Colonic mucosa (tissue), 4 donors: ENCODE measurements at regions not wholly inside any gene's neighbourhood (a gene's known extent, or its start where the extent isn't known, plus 50 kb on each side); places are given as distances from the start of the nearest gene placed in this dataset.

Experiments used
- DNase-seq: peaks from one replicate; pipeline ENCODE4 v3.0.0-alpha.2; 2020
- H3K27ac ChIP-seq: fragments of 200-600 bp; one replicate; pipeline ENCODE4 v1.8.0; 2021
- H3K27me3 ChIP-seq: fragments of 200-600 bp; one replicate; pipeline ENCODE4 v1.8.0; 2021
- H3K36me3 ChIP-seq: fragments of 200-600 bp; one replicate; pipeline ENCODE4 v1.8.0; 2021
- H3K4me1 ChIP-seq: fragments of 200-600 bp; one replicate; pipeline ENCODE4 v1.8.0; 2021; ENCODE audit warnings: mild to moderate bottlenecking
- H3K4me3 ChIP-seq: fragments of 200-600 bp; one replicate; pipeline ENCODE4 v1.8.0; 2021
- H3K9ac ChIP-seq, 2 donors: one replicate each; pipeline ENCODE4 v1.7.0; 2013; ENCODE audit warnings: control low read depth in 2 of 2, low read depth in 2 of 2, low read length in 2 of 2
- H3K9me3 ChIP-seq: fragments of 200-600 bp; one replicate; pipeline ENCODE4 v1.8.0; 2021
- intact Hi-C: fragments of 100-400 bp; cut with DNase I; formaldehyde crosslinking; loops from one replicate; pipeline ENCODE4 v1.14.1; 2022
- TF ChIP-seq, protein P1 (sequence below): fragments of 200-600 bp; IDR thresholded peaks from one replicate; pipeline ENCODE4 v1.8.0; 2022; ENCODE audit warnings: antibody characterized with exemption, mild to moderate bottlenecking
- donor health status: healthy.
- donor health status: DM: no; HTN: no; CAD: no.
- donor health status: DM: no; HTN: no; CAD: no.

DNA sequence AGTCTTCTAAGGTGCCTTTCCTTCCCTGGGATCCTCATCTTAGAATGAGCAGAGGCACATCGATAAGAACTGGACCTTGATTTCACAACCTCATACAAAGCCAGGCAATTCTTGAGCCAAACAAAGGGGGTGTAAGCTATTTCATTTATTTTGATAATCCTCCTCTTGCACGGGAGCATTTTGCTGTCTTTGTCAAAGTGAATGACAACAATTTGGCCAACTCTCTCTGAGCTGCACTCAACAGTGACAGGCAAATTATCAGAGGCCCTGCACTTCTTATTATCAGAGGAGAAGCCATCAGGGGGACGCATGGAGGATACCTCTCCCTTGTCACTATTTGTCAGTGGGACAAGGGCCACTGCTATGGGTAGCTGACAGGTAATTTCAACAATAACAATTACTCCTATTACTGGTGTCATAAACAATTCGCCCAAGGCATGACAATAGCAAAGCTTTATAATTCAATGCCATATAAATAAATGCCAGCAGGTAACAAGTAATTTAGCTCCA lies 260.4 kb downstream of the MEIS1 start:
- TF ChIP-seq, protein P1, sequence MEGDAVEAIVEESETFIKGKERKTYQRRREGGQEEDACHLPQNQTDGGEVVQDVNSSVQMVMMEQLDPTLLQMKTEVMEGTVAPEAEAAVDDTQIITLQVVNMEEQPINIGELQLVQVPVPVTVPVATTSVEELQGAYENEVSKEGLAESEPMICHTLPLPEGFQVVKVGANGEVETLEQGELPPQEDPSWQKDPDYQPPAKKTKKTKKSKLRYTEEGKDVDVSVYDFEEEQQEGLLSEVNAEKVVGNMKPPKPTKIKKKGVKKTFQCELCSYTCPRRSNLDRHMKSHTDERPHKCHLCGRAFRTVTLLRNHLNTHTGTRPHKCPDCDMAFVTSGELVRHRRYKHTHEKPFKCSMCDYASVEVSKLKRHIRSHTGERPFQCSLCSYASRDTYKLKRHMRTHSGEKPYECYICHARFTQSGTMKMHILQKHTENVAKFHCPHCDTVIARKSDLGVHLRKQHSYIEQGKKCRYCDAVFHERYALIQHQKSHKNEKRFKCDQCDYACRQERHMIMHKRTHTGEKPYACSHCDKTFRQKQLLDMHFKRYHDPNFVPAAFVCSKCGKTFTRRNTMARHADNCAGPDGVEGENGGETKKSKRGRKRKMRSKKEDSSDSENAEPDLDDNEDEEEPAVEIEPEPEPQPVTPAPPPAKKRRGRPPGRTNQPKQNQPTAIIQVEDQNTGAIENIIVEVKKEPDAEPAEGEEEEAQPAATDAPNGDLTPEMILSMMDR: no peak
- no peak overlapping the region for H3K27ac ChIP-seq
- no peaks in the 10 kb centered on the region for H3K36me3 ChIP-seq
- H3K9me3 ChIP-seq: no peaks in the 10 kb centered on the region
- no peak for DNase-seq
- intact Hi-C loops: loop anchor here (10.0 kb wide), 1 partner anchor 260 kb away; the partner anchor contains the start of gene MEIS1
- H3K27me3 ChIP-seq: no peaks in the 10 kb centered on the region
- H3K4me3 ChIP-seq: no peak overlapping the region
- H3K9ac ChIP-seq: no peak overlapping the region
- H3K4me1 ChIP-seq: no peaks in the 10 kb centered on the region

DNA sequence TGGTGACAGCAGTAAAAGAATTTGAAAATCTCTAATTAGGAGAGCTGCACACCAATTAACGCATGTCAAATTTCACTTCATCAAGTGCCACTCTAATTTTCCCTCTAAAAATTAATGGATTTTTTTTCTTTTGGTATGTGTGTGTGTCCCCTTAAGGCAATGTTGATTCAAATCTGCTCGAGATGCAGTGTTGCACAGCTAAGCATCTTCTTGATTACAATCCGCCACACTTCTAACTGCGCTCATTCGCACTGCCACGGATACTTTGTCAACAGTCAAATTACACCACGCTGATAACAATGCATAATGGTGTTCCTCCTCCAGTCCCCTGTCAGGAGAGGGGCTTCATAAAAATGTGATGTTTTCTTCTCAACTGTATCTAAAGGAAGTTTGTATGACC lies 261.4 kb downstream of the MEIS1 start:
- Histone ChIP-seq H3K36me3 (no peaks in the 10 kb centered on the region), H3K9ac (no peak overlapping the region), H3K4me1 (no peaks in the 10 kb centered on the region), H3K9me3 (no peaks in the 10 kb centered on the region), H3K27me3 (no peaks in the 10 kb centered on the region), H3K4me3 (no peak overlapping the region), H3K27ac (no peak overlapping the region)
- TF ChIP-seq, protein P1: no peak
- intact Hi-C loops: loop anchor here (10.0 kb wide), 1 partner anchor 262 kb away; the partner anchor contains the start of gene MEIS1
- no peak for DNase-seq

DNA sequence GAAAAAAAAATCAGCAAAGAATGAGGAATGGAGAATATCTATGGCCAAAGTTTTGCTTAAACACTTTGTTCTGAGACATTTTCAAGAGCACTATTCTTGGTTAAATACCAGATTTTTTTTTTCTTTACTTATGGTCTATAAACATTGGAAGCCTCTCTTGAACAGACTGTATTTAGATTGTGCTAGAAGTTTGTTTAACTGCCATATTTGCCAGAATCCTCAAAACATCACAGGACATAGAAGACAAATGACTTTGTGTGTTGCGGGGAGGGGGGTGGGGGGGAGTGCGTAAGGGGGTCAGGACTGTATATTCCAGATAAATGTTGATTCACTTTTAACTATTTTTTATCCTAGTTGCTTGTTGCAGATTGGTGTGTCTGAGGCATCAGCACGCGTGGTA lies 262.0 kb downstream of the MEIS1 start:
- intact Hi-C loops: loop anchor here (10.0 kb wide), 1 partner anchor 262 kb away; the partner anchor contains the start of gene MEIS1
- Histone ChIP-seq H3K9ac (no peak overlapping the region), H3K4me1 (no peaks in the 10 kb centered on the region), H3K36me3 (no peaks in the 10 kb centered on the region), H3K27me3 (no peaks in the 10 kb centered on the region), H3K27ac (no peak overlapping the region), H3K9me3 (no peaks in the 10 kb centered on the region), H3K4me3 (no peak overlapping the region)
- DNase-seq: no peak
- TF ChIP-seq, protein P1: no peak

DNA sequence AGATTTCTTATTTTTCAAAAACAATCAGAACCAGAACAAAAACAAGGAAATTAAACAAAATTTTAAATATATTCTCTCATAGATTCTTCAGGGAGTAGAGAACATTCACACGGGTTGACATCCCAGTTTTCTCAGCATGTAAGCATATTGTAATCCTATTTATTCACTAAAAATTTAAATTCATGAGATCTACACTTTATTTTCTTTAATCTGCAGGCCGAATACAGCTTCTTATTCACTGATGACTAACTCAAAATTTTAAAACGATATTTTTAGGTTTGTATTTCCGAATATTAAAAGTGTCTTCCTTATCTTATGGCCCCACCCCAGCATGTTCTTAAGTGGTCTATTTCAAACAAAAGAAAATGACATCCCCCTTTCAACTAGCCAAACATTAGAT lies 262.4 kb downstream of the MEIS1 start:
- Histone ChIP-seq H3K9me3 (no peaks in the 10 kb centered on the region), H3K27me3 (no peaks in the 10 kb centered on the region), H3K4me1 (no peaks in the 10 kb centered on the region), H3K36me3 (no peaks in the 10 kb centered on the region), H3K27ac (no peak overlapping the region), H3K4me3 (no peak overlapping the region), H3K9ac (no peak overlapping the region)
- DNase-seq: no peak
- TF ChIP-seq, protein P1: no peak
- intact Hi-C loops: loop anchor here (10.0 kb wide), 1 partner anchor 263 kb away; the partner anchor contains the start of gene MEIS1

DNA sequence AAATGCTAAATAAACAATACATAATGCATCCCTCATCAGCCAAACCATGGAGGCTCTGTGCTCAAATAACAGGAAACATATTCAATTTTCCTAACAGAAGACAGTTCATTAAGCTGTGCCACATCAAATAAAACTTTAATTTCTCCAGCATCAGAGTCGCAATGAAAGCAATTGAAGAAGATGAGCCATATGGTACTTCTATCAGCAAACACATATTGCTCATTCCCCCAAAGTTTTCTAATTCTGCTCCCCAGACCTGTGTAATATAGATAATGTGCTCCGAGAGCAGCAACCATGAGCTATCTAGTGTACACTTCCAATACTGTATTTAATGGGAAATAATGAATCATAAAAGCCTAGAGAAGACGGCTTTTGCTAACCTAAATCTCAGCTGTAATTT lies 263.2 kb downstream of the MEIS1 start:
- Histone ChIP-seq H3K9ac (no peak overlapping the region), H3K4me3 (no peak overlapping the region), H3K36me3 (no peaks in the 10 kb centered on the region), H3K27ac (no peak overlapping the region), H3K4me1 (no peaks in the 10 kb centered on the region), H3K27me3 (no peaks in the 10 kb centered on the region), H3K9me3 (no peaks in the 10 kb centered on the region)
- intact Hi-C loops: loop anchor here (10.0 kb wide), 1 partner anchor 263 kb away; the partner anchor contains the start of gene MEIS1
- no peak for DNase-seq
- TF ChIP-seq, protein P1: no peak
